ENCODE measurements at regions not wholly inside any gene's neighbourhood (a gene's known extent, or its start where the extent isn't known, plus 50 kb on each side); places are given as distances from the start of the nearest gene placed in this dataset.

- H3K36me3 ChIP-seq (replicated peaks in 1 of 2; ENCODE audit: insufficient read depth in 1 of 2, low read depth in 2 of 2), result no peaks in the 10 kb centered on the region
- no peaks in the 10 kb centered on the region for H3K27me3 ChIP-seq
- H3K9me3 ChIP-seq, result no peaks in the 10 kb centered on the region
- intact Hi-C loops (cut with DNase I), result no loop called here
- H3K4me1 ChIP-seq, result no peaks in the 10 kb centered on the region
- no peak overlapping the region for H3K4me3 ChIP-seq
- no peak for DNase-seq
- WGBS, 2 donors, result 63 to 82% methylated on average over 1 of the region's 1 CpG
- no peak for ATAC-seq
- H3K27ac ChIP-seq, result no peak overlapping the region
- TF ChIP-seq CTCF (IDR thresholded peaks at IDR 0.05) (no peak), POLR2A (IDR thresholded peaks at IDR 0.05) (no peak)
Observed at GRCh38 chr3:174613173-174613572, 246.0 kb upstream of the NAALADL2 start.

GRCh38 chr3:174614036-174614435 is 245.1 kb upstream of the NAALADL2 start:
- ATAC-seq (no peak), DNase-seq (no peak)
- no peaks in the 10 kb centered on the region for H3K4me1 ChIP-seq
- intact Hi-C loops (cut with DNase I), result no loop called here
- WGBS, 2 donors, result 76 to 92% methylated on average over 2 of the region's 2 CpGs
- TF ChIP-seq CTCF (IDR thresholded peaks at IDR 0.05) (no peak), POLR2A (IDR thresholded peaks at IDR 0.05) (no peak)
- no peak overlapping the region for H3K4me3 ChIP-seq
- H3K9me3 ChIP-seq, result no peaks in the 10 kb centered on the region
- no peaks in the 10 kb centered on the region for H3K36me3 ChIP-seq (replicated peaks in 1 of 2; ENCODE audit: insufficient read depth in 1 of 2, low read depth in 2 of 2)
- H3K27ac ChIP-seq, result no peak overlapping the region
- H3K27me3 ChIP-seq, result no peaks in the 10 kb centered on the region

- DNase-seq (no peak), ATAC-seq (no peak)
- no peaks in the 10 kb centered on the region for H3K9me3 ChIP-seq
- no peak overlapping the region for H3K4me3 ChIP-seq
- no peak overlapping the region for H3K27ac ChIP-seq
- intact Hi-C loops (cut with DNase I), result no loop called here
- no peaks in the 10 kb centered on the region for H3K4me1 ChIP-seq
- H3K36me3 ChIP-seq (replicated peaks in 1 of 2; ENCODE audit: insufficient read depth in 1 of 2, low read depth in 2 of 2), result no peaks in the 10 kb centered on the region
- no peaks in the 10 kb centered on the region for H3K27me3 ChIP-seq
- 78 to 81% methylated on average over 1 of the region's 1 CpG for WGBS, 2 donors
- TF ChIP-seq POLR2A (IDR thresholded peaks at IDR 0.05) (no peak), CTCF (IDR thresholded peaks at IDR 0.05) (no peak)
Observed at GRCh38 chr3:174618368-174619080, 240.6 kb upstream of the NAALADL2 start.

- ATAC-seq (no peak), DNase-seq (no peak)
- no peak overlapping the region for H3K4me3 ChIP-seq
- intact Hi-C loops (cut with DNase I), result no loop called here
- TF ChIP-seq CTCF (IDR thresholded peaks at IDR 0.05), result no peak
- no peak for TF ChIP-seq POLR2A (IDR thresholded peaks at IDR 0.05)
- H3K9me3 ChIP-seq, result no peaks in the 10 kb centered on the region
- no peak overlapping the region for H3K27ac ChIP-seq
- H3K36me3 ChIP-seq (replicated peaks in 1 of 2; ENCODE audit: insufficient read depth in 1 of 2, low read depth in 2 of 2), result no peaks in the 10 kb centered on the region
- no peaks in the 10 kb centered on the region for H3K4me1 ChIP-seq
- no peaks in the 10 kb centered on the region for H3K27me3 ChIP-seq
Observed at GRCh38 chr3:174619239-174619638, 239.9 kb upstream of the NAALADL2 start.

GRCh38 chr3:174620138-174620537 is 239.0 kb upstream of the NAALADL2 start:
- TF ChIP-seq CTCF (IDR thresholded peaks at IDR 0.05) (no peak), POLR2A (IDR thresholded peaks at IDR 0.05) (no peak)
- Histone ChIP-seq H3K36me3 (replicated peaks in 1 of 2; ENCODE audit: insufficient read depth in 1 of 2, low read depth in 2 of 2) (no peaks in the 10 kb centered on the region), H3K27ac (no peak overlapping the region), H3K4me1 (no peaks in the 10 kb centered on the region), H3K4me3 (no peak overlapping the region), H3K9me3 (no peaks in the 10 kb centered on the region), H3K27me3 (no peaks in the 10 kb centered on the region)
- 59 to 75% methylated on average over 2 of the region's 2 CpGs for WGBS, 2 donors
- ATAC-seq (no peak), DNase-seq (no peak)
- intact Hi-C loops (cut with DNase I), result no loop called here

Data from body of pancreas (tissue), 4 donors.